ENCODE measurements at regions not wholly inside any gene's neighbourhood (a gene's known extent, or its start where the extent isn't known, plus 50 kb on each side); places are given as distances from the start of the nearest gene placed in this dataset.

- H3K27ac ChIP-seq = no peak overlapping the region
- no peaks in the 10 kb centered on the region for H3K9me3 ChIP-seq
- no peaks in the 10 kb centered on the region for H3K4me1 ChIP-seq
- no peak overlapping the region for H3K4me3 ChIP-seq
- no peak for DNase-seq
- no peak for TF ChIP-seq CTCF (IDR thresholded peaks at IDR 0.05)
- TF ChIP-seq POLR2A (IDR thresholded peaks at IDR 0.05) = no peak
- H3K27me3 ChIP-seq = no peaks in the 10 kb centered on the region
- intact Hi-C loops (cut with DNase I) = no loop called here
- no peaks in the 10 kb centered on the region for H3K36me3 ChIP-seq (replicated peaks in 1 of 2; ENCODE audit: insufficient read depth in 1 of 2, low read depth in 2 of 2)
- ATAC-seq = no peak
These were observed 55.9 kb downstream of the BAMBI start for GRCh38 chr10:28733245-28733644.

GRCh38 chr10:28733647-28734046 is 56.3 kb downstream of the BAMBI start:
- H3K27ac ChIP-seq = no peak overlapping the region
- H3K4me1 ChIP-seq = no peaks in the 10 kb centered on the region
- intact Hi-C loops (cut with DNase I) = no loop called here
- no peaks in the 10 kb centered on the region for H3K36me3 ChIP-seq (replicated peaks in 1 of 2; ENCODE audit: insufficient read depth in 1 of 2, low read depth in 2 of 2)
- no peaks in the 10 kb centered on the region for H3K27me3 ChIP-seq
- ATAC-seq = no peak
- no peak for DNase-seq
- no peaks in the 10 kb centered on the region for H3K9me3 ChIP-seq
- 87 to 93% methylated on average over 1 of the region's 1 CpG for WGBS, 2 donors
- no peak for TF ChIP-seq POLR2A (IDR thresholded peaks at IDR 0.05)
- TF ChIP-seq CTCF (IDR thresholded peaks at IDR 0.05) = no peak
- H3K4me3 ChIP-seq = no peak overlapping the region

GRCh38 chr10:28734938-28735759 is 57.8 kb downstream of the BAMBI start:
- intact Hi-C loops (cut with DNase I) = no loop called here
- 68 to 89% methylated on average over 4 of the region's 4 CpGs for WGBS, 2 donors
- no peak for TF ChIP-seq POLR2A (IDR thresholded peaks at IDR 0.05)
- no peak for TF ChIP-seq CTCF (IDR thresholded peaks at IDR 0.05)
- ATAC-seq = no peak
- DNase-seq = peak in 1 of 4 donors; percentile 23
- no peak overlapping the region for H3K4me3 ChIP-seq
- H3K36me3 ChIP-seq (replicated peaks in 1 of 2; ENCODE audit: insufficient read depth in 1 of 2, low read depth in 2 of 2) = no peaks in the 10 kb centered on the region
- no peaks in the 10 kb centered on the region for H3K4me1 ChIP-seq
- H3K27ac ChIP-seq = no peak overlapping the region
- H3K27me3 ChIP-seq = no peaks in the 10 kb centered on the region
- no peaks in the 10 kb centered on the region for H3K9me3 ChIP-seq

- Histone ChIP-seq H3K4me1 (no peaks in the 10 kb centered on the region), H3K9me3 (no peaks in the 10 kb centered on the region), H3K27ac (no peak overlapping the region), H3K27me3 (no peaks in the 10 kb centered on the region), H3K36me3 (replicated peaks in 1 of 2; ENCODE audit: insufficient read depth in 1 of 2, low read depth in 2 of 2) (no peaks in the 10 kb centered on the region), H3K4me3 (no peak overlapping the region)
- intact Hi-C loops (cut with DNase I) = no loop called here
- TF ChIP-seq POLR2A (IDR thresholded peaks at IDR 0.05) (no peak), CTCF (IDR thresholded peaks at IDR 0.05) (no peak)
- WGBS, 2 donors = 57 to 69% methylated on average over 2 of the region's 2 CpGs
- ATAC-seq (no peak), DNase-seq (no peak)
These were observed 59.8 kb downstream of the BAMBI start for GRCh38 chr10:28737096-28737495.

GRCh38 chr10:28738200-28738599 is 60.9 kb downstream of the BAMBI start:
- H3K4me3 ChIP-seq = no peak overlapping the region
- no peaks in the 10 kb centered on the region for H3K36me3 ChIP-seq (replicated peaks in 1 of 2; ENCODE audit: insufficient read depth in 1 of 2, low read depth in 2 of 2)
- peaks cover 2% of the 10 kb centered on the region for H3K4me1 ChIP-seq
- ATAC-seq (no peak), DNase-seq (no peak)
- intact Hi-C loops (cut with DNase I) = no loop called here
- TF ChIP-seq CTCF (IDR thresholded peaks at IDR 0.05) (no peak), POLR2A (IDR thresholded peaks at IDR 0.05) (no peak)
- no peak overlapping the region for H3K27ac ChIP-seq
- no peaks in the 10 kb centered on the region for H3K9me3 ChIP-seq
- no peaks in the 10 kb centered on the region for H3K27me3 ChIP-seq
- 91 to 92% methylated on average over 1 of the region's 1 CpG for WGBS, 2 donors
